ENCODE measurements at regions not wholly inside any gene's neighbourhood (a gene's known extent, or its start where the extent isn't known, plus 50 kb on each side); places are given as distances from the start of the nearest gene placed in this dataset.

DNA sequence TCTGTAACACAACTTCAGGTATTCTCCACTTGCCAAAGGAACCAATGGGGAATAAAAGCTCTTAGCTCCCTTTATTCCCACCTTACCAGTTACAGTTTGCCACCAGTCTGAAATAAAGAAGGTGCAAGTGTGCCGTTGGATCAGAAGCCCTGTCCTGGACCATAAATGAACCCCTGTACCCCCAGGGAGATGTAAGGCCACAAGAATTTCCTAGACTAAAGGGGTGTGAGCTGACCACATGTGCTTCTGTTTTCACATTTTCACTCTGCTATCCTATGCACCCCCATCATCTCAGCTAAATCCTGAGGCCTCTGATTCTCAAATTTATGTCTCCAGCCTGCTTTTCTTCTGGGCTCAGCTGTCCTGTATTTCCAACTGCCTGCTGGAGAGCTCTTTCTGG lies 221.2 kb downstream of the SPRY1 start:
- CTCF ChIA-PET: interaction anchor here (1.0 to 1.6 kb wide), 4 partner anchors 8 to 81 kb away, joined by 3 to 6 read pairs (median 4); no protein-coding TSS in a partner anchor
- no peak for DNase-seq (ENCODE audit: extremely low spot score)
- POLR2A ChIA-PET: no interaction called here
- TF ChIP-seq, protein P1, sequence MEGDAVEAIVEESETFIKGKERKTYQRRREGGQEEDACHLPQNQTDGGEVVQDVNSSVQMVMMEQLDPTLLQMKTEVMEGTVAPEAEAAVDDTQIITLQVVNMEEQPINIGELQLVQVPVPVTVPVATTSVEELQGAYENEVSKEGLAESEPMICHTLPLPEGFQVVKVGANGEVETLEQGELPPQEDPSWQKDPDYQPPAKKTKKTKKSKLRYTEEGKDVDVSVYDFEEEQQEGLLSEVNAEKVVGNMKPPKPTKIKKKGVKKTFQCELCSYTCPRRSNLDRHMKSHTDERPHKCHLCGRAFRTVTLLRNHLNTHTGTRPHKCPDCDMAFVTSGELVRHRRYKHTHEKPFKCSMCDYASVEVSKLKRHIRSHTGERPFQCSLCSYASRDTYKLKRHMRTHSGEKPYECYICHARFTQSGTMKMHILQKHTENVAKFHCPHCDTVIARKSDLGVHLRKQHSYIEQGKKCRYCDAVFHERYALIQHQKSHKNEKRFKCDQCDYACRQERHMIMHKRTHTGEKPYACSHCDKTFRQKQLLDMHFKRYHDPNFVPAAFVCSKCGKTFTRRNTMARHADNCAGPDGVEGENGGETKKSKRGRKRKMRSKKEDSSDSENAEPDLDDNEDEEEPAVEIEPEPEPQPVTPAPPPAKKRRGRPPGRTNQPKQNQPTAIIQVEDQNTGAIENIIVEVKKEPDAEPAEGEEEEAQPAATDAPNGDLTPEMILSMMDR (IDR thresholded peaks at IDR 0.05; ENCODE audit: control extremely low read depth, extremely low read depth, low read depth, missing control alignments): no peak

DNA sequence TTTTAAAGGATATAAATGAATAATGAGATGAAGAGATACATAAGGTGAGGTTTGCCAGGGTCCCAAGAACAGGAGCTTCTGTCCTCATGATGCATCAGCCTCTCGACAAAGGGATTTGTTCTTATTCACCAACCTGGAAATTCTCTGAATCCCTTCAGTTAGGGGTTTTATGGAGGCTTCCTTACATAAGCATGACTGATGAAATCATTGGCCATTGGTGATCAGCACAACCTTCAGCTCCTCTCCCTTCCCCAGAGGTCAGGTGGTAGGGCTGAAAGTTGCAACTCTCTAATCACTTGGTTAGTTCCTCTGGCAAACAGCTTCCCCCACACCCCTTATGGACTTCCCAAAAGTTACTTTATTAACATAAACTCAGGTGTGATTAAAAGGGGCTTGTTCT lies 222.0 kb downstream of the SPRY1 start:
- ChIA-PET CTCF (interaction anchor here (1.0 to 1.6 kb wide), 4 partner anchors 9 to 82 kb away, joined by 3 to 6 read pairs (median 3); no protein-coding TSS in a partner anchor), POLR2A (no interaction called here)
- TF ChIP-seq, protein P1 (IDR thresholded peaks at IDR 0.05; ENCODE audit: control extremely low read depth, extremely low read depth, low read depth, missing control alignments): no peak
- no peak for DNase-seq (ENCODE audit: extremely low spot score)

DNA sequence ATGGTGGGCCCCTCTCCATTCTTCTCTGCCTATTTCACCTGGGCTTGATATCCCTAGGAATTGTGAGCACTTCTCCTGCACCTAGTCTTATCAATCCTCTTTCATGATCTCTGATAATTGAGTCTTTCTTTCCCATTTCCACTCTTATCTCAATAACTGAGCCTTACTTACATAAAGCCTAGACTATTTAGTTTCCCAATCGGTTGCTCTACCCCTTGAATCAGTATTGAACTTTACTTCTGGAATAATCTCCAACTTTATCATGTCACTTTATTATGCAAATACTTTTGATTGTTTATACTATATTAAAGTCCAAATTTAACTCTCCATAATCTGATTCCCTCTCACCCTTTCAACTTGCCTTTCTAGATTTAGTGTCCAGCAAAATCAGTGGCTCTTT lies 222.7 kb downstream of the SPRY1 start:
- DNase-seq (ENCODE audit: extremely low spot score): no peak
- TF ChIP-seq, protein P1 (IDR thresholded peaks at IDR 0.05; ENCODE audit: control extremely low read depth, extremely low read depth, low read depth, missing control alignments): no peak
- ChIA-PET CTCF (interaction anchor here (1.0 to 1.6 kb wide), 3 partner anchors 8 to 82 kb away, joined by 3 read pairs; no protein-coding TSS in a partner anchor), POLR2A (no interaction called here)

DNA sequence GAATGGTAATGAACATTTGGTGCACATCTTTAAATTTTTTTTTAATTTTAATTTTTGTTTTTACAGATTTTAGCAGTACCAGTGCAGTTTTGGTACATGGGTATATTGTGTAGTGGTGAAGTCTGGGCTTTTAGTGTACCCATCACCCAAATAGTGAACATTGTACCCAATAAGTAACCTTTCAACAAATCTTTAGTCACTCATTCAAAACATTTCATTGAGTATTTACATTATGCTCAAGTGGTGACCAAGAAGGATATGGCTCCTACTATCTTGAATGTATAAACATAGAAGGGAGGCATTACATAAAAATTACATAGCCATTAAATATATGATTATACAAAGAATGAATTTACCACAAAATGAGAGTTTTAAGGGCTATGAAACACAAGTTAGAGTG lies 223.3 kb downstream of the SPRY1 start:
- ChIA-PET CTCF (no interaction called here), POLR2A (no interaction called here)
- TF ChIP-seq, protein P1 (IDR thresholded peaks at IDR 0.05; ENCODE audit: control extremely low read depth, extremely low read depth, low read depth, missing control alignments): no peak
- no peak for DNase-seq (ENCODE audit: extremely low spot score)

DNA sequence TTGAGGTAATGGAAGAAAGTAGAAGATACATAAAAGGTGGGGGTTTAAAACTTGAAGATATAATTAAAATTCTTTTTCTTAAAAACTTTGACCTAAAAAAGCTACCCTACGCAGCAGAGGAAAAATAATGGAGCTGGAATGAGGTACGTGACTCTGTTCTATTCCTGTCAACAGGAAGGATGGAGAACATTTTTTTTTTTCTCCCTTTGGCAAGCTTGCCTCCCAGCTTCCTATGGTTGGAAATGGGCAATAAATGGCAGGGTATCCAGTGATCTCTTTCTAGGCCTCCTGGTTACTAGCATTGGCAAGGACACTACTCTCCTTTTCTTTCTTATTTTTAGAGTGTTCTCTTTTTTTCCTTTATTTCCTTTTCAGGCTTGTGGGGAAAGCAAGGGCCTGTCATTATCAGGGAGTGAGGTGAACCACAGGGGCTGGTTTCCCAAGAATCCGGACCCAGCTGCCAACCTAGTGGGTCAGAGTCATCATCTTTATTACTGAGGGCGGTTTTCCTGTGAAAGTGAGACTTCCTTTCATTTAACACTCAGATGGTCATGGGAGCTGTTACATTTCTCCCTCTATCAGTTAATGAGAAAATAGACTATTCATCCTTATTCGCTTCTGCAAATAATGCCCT lies 224.6 kb downstream of the SPRY1 start:
- DNase-seq (ENCODE audit: extremely low spot score): no peak
- POLR2A ChIA-PET: no interaction called here
- TF ChIP-seq, protein P1 (IDR thresholded peaks at IDR 0.05; ENCODE audit: control extremely low read depth, extremely low read depth, low read depth, missing control alignments): no peak
- CTCF ChIA-PET: interaction anchor here (1.0 to 1.2 kb wide), 2 partner anchors 12 to 25 kb away, joined by 3 read pairs; no protein-coding TSS in a partner anchor

DNA sequence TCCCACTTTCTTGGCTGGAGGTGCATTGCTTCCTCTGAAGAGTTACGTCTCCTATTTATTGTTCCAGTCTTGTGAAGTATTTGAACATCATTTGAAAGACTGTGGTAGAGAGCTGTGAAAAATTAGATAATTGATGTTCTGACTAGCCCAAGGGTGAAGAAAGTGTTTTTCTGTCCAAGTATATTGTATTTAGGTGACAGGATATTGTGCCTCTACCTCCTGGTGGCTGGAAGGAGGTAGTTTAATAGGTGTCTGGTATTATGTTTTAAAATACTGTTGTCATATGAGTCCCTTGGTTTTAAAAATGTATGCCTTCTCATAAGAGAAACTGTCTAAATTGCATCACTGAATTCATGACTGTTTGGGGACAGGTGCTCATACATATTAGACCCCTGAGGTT lies 226.0 kb downstream of the SPRY1 start:
- POLR2A ChIA-PET: no interaction called here
- DNase-seq (ENCODE audit: extremely low spot score): no peak
- CTCF ChIA-PET: no interaction called here
- TF ChIP-seq, protein P1 (IDR thresholded peaks at IDR 0.05; ENCODE audit: control extremely low read depth, extremely low read depth, low read depth, missing control alignments): no peak
